ENCODE measurements at regions not wholly inside any gene's neighbourhood (a gene's known extent, or its start where the extent isn't known, plus 50 kb on each side); places are given as distances from the start of the nearest gene placed in this dataset.

DNA sequence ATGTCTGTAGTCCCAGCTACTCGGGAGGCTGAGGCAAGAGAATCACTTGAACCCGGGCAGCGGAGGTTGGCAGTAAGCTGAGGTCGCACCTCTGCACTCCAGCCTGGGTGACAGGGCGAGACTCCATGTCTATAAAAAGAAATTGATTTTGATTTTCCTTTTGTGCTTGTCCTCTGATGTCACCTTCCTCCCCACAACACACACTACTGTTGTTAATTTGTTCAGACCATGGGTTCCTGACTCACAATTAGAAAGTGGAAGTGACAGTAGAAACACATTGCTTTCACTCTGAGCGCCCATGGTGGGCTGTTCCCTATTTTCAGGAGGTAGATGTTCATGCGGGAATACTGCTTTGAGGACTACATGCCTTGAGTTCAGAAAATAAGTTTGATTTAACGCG, 165.5 kb upstream of the KCNJ6 start:
- TF ChIP-seq TSHZ1 (tag by site-specific recombination; IDR thresholded peaks at IDR 0.05; ENCODE audit: borderline replicate concordance) (no peak), ZSCAN30 (tag by site-specific recombination; IDR thresholded peaks at IDR 0.05) (no peak), ZNF530 (tag by site-specific recombination; IDR thresholded peaks at IDR 0.05; ENCODE audit: low read depth) (no peak), PRDM10 (tag by site-specific recombination; IDR thresholded peaks at IDR 0.05) (no peak), ZBTB1 (tag by site-specific recombination; IDR thresholded peaks at IDR 0.05) (no peak)
- TF ChIP-seq, protein P1, sequence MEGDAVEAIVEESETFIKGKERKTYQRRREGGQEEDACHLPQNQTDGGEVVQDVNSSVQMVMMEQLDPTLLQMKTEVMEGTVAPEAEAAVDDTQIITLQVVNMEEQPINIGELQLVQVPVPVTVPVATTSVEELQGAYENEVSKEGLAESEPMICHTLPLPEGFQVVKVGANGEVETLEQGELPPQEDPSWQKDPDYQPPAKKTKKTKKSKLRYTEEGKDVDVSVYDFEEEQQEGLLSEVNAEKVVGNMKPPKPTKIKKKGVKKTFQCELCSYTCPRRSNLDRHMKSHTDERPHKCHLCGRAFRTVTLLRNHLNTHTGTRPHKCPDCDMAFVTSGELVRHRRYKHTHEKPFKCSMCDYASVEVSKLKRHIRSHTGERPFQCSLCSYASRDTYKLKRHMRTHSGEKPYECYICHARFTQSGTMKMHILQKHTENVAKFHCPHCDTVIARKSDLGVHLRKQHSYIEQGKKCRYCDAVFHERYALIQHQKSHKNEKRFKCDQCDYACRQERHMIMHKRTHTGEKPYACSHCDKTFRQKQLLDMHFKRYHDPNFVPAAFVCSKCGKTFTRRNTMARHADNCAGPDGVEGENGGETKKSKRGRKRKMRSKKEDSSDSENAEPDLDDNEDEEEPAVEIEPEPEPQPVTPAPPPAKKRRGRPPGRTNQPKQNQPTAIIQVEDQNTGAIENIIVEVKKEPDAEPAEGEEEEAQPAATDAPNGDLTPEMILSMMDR (tag by site-specific recombination; IDR thresholded peaks at IDR 0.05) = no peak
- TF ChIP-seq, protein P2, sequence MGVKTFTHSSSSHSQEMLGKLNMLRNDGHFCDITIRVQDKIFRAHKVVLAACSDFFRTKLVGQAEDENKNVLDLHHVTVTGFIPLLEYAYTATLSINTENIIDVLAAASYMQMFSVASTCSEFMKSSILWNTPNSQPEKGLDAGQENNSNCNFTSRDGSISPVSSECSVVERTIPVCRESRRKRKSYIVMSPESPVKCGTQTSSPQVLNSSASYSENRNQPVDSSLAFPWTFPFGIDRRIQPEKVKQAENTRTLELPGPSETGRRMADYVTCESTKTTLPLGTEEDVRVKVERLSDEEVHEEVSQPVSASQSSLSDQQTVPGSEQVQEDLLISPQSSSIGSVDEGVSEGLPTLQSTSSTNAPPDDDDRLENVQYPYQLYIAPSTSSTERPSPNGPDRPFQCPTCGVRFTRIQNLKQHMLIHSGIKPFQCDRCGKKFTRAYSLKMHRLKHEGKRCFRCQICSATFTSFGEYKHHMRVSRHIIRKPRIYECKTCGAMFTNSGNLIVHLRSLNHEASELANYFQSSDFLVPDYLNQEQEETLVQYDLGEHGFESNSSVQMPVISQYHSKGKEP (tag by site-specific recombination; IDR thresholded peaks at IDR 0.05) = no peak
